Karpas-422 (cell line): ENCODE measurements at regions not wholly inside any gene's neighbourhood (a gene's known extent, or its start where the extent isn't known, plus 50 kb on each side); places are given as distances from the start of the nearest gene placed in this dataset.
"Not testable (repeated sequence)": the region's sequence is repeated elsewhere in the genome, so short reads cannot be mapped to it uniquely, and the experiment has no call there.

Experiments used
- DNase-seq: peaks from one replicate; pipeline ENCODE4 v3.0.0-alpha.2; 2015
- H2AFZ ChIP-seq: fragments of 200-600 bp; sonication (generic); 2 replicates; pipeline ENCODE4 v1.6.1; 2014; ENCODE audit warnings: antibody characterized with exemption, low read length, mixed read lengths
- H3K27ac ChIP-seq: fragments of 200-600 bp; sonication (generic); 2 replicates; pipeline ENCODE4 v1.5.1; 2014; ENCODE audit warnings: mild to moderate bottlenecking, low read length, moderate library complexity
- H3K27me3 ChIP-seq: fragments of 200-600 bp; sonication (generic); 2 replicates; pipeline ENCODE4 v1.6.1; 2014; ENCODE audit warnings: low read length, mixed read lengths
- H3K36me3 ChIP-seq: fragments of 200-600 bp; sonication (generic); 2 replicates; pipeline ENCODE4 v1.6.1; 2014; ENCODE audit warnings: low read length, mixed read lengths; ENCODE audit not compliant: insufficient read depth
- H3K4me1 ChIP-seq: fragments of 200-600 bp; sonication (generic); 2 replicates; pipeline ENCODE4 v1.6.1; 2014; ENCODE audit warnings: mild to moderate bottlenecking, low read length, mixed read lengths
- H3K4me2 ChIP-seq: fragments of 200-600 bp; sonication (generic); 2 replicates; pipeline ENCODE4 v1.6.1; 2014; ENCODE audit warnings: low read length, low read depth, mild to moderate bottlenecking; ENCODE audit not compliant: poor library complexity, severe bottlenecking
- H3K4me3 ChIP-seq: fragments of 200-600 bp; sonication (generic); 2 replicates; pipeline ENCODE4 v1.5.1; 2014; ENCODE audit warnings: mild to moderate bottlenecking, antibody characterized with exemption, low read length, mixed read lengths
- H3K79me2 ChIP-seq: fragments of 200-600 bp; sonication (generic); 2 replicates; pipeline ENCODE4 v1.6.1; 2014; ENCODE audit warnings: mild to moderate bottlenecking, low read length, mixed read lengths
- H3K9ac ChIP-seq: fragments of 200-600 bp; sonication (generic); 2 replicates; pipeline ENCODE4 v1.6.0; 2014; ENCODE audit warnings: low read length
- H3K9me2 ChIP-seq: fragments of 200-600 bp; sonication (generic), shearing (Covaris generic); replicated peaks from 2 replicates; pipeline ENCODE4 v1.6.0; 2014; ENCODE audit warnings: mild to moderate bottlenecking, low read length, moderate library complexity; ENCODE audit not compliant: insufficient read depth
- H3K9me3 ChIP-seq: fragments of 300-700, 200-600 bp; sonication (generic); 2 replicates; pipeline ENCODE4 v1.6.1; 2014; ENCODE audit warnings: low read length, mixed read lengths
- H4K20me1 ChIP-seq: fragments of 200-600 bp; sonication (generic); 2 replicates; pipeline ENCODE4 v1.6.1; 2014; ENCODE audit warnings: mild to moderate bottlenecking, antibody characterized with exemption, low read length, low read depth; ENCODE audit not compliant: insufficient read depth

- not testable (repeated sequence) for H3K9me2 ChIP-seq, H3K4me2 ChIP-seq, H3K4me3 ChIP-seq, DNase-seq, H3K9me3 ChIP-seq, H4K20me1 ChIP-seq, H3K79me2 ChIP-seq, H3K4me1 ChIP-seq, H2AFZ ChIP-seq, H3K36me3 ChIP-seq, H3K9ac ChIP-seq, H3K27me3 ChIP-seq, H3K27ac ChIP-seq
Observed at GRCh38 chr1:224562881-224563280, 53.2 kb upstream of the CNIH3 start.

GRCh38 chr1:224563666-224564065 lies 52.5 kb upstream of the CNIH3 start:
- Histone ChIP-seq H4K20me1 (no peaks in the 10 kb centered on the region), H3K4me2 (no peak overlapping the region), H3K27me3 (no peaks in the 10 kb centered on the region), H3K36me3 (no peaks in the 10 kb centered on the region), H3K27ac (no peak overlapping the region), H3K9ac (no peak overlapping the region), H3K9me2 (no peaks in the 10 kb centered on the region), H2AFZ (no peak overlapping the region), H3K9me3 (no peaks in the 10 kb centered on the region), H3K79me2 (no peaks in the 10 kb centered on the region), H3K4me1 (no peaks in the 10 kb centered on the region), H3K4me3 (no peak overlapping the region)
- DNase-seq = no peak

GRCh38 chr1:224564454-224565084 lies 51.5 kb upstream of the CNIH3 start:
- Histone ChIP-seq H3K4me2 (no peak overlapping the region), H3K79me2 (no peaks in the 10 kb centered on the region), H3K4me3 (no peak overlapping the region), H3K27me3 (no peaks in the 10 kb centered on the region), H3K36me3 (no peaks in the 10 kb centered on the region), H3K4me1 (no peaks in the 10 kb centered on the region), H2AFZ (no peak overlapping the region), H3K9me2 (no peaks in the 10 kb centered on the region), H3K9ac (no peak overlapping the region), H3K27ac (no peak overlapping the region), H4K20me1 (no peaks in the 10 kb centered on the region), H3K9me3 (no peaks in the 10 kb centered on the region)
- no peak for DNase-seq

- H3K4me3 ChIP-seq = no peak overlapping the region
- H3K27ac ChIP-seq = no peak overlapping the region
- no peak overlapping the region for H2AFZ ChIP-seq
- no peak for DNase-seq
- no peaks in the 10 kb centered on the region for H4K20me1 ChIP-seq
- H3K4me2 ChIP-seq = no peak overlapping the region
- no peaks in the 10 kb centered on the region for H3K27me3 ChIP-seq
- H3K79me2 ChIP-seq = no peaks in the 10 kb centered on the region
- H3K4me1 ChIP-seq = no peaks in the 10 kb centered on the region
- H3K9ac ChIP-seq = no peak overlapping the region
- no peaks in the 10 kb centered on the region for H3K9me2 ChIP-seq
- no peaks in the 10 kb centered on the region for H3K9me3 ChIP-seq
- H3K36me3 ChIP-seq = no peaks in the 10 kb centered on the region
Observed at GRCh38 chr1:224565186-224565585, 50.9 kb upstream of the CNIH3 start.

- Histone ChIP-seq H3K9me3 (no peaks in the 10 kb centered on the region), H3K27me3 (no peaks in the 10 kb centered on the region), H3K36me3 (no peaks in the 10 kb centered on the region), H3K9ac (no peak overlapping the region), H4K20me1 (no peaks in the 10 kb centered on the region), H3K4me1 (no peaks in the 10 kb centered on the region), H3K79me2 (no peaks in the 10 kb centered on the region), H2AFZ (no peak overlapping the region), H3K9me2 (no peaks in the 10 kb centered on the region), H3K27ac (no peak overlapping the region), H3K4me2 (no peak overlapping the region), H3K4me3 (no peak overlapping the region)
- no peak for DNase-seq
Observed at GRCh38 chr1:224565611-224566406, 50.3 kb upstream of the CNIH3 start.
